ENCODE measurements at regions not wholly inside any gene's neighbourhood (a gene's known extent, or its start where the extent isn't known, plus 50 kb on each side); places are given as distances from the start of the nearest gene placed in this dataset.
A peak's percentile ranks its signal among the peaks of the same experiment; 100 is the strongest.

GRCh38 chr10:44028384-44029137, 356.3 kb downstream of the CXCL12 start:
- TF ChIP-seq, protein P1, sequence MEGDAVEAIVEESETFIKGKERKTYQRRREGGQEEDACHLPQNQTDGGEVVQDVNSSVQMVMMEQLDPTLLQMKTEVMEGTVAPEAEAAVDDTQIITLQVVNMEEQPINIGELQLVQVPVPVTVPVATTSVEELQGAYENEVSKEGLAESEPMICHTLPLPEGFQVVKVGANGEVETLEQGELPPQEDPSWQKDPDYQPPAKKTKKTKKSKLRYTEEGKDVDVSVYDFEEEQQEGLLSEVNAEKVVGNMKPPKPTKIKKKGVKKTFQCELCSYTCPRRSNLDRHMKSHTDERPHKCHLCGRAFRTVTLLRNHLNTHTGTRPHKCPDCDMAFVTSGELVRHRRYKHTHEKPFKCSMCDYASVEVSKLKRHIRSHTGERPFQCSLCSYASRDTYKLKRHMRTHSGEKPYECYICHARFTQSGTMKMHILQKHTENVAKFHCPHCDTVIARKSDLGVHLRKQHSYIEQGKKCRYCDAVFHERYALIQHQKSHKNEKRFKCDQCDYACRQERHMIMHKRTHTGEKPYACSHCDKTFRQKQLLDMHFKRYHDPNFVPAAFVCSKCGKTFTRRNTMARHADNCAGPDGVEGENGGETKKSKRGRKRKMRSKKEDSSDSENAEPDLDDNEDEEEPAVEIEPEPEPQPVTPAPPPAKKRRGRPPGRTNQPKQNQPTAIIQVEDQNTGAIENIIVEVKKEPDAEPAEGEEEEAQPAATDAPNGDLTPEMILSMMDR (IDR thresholded peaks at IDR 0.05; ENCODE audit: low read depth, low read length): no peak
- DNase-seq (ENCODE audit: low read depth in 2 of 2): no peak
- no peak overlapping the region for H3K4me3 ChIP-seq (replicated peaks in 1 of 2; ENCODE audit: low read depth in 2 of 2, low read length in 2 of 2)

- TF ChIP-seq, protein P1 (IDR thresholded peaks at IDR 0.05; ENCODE audit: low read depth, low read length): no peak
- H3K4me3 ChIP-seq (replicated peaks in 1 of 2; ENCODE audit: low read depth in 2 of 2, low read length in 2 of 2): no peak overlapping the region
- DNase-seq (ENCODE audit: low read depth in 2 of 2): no peak
Measured at GRCh38 chr10:44024356-44025116, 360.4 kb downstream of the CXCL12 start.

GRCh38 chr10:44023517-44023916, 361.4 kb downstream of the CXCL12 start:
- DNase-seq (ENCODE audit: low read depth in 2 of 2): no peak
- no peak overlapping the region for H3K4me3 ChIP-seq (replicated peaks in 1 of 2; ENCODE audit: low read depth in 2 of 2, low read length in 2 of 2)
- TF ChIP-seq, protein P1 (IDR thresholded peaks at IDR 0.05; ENCODE audit: low read depth, low read length): no peak

- no peak overlapping the region for H3K4me3 ChIP-seq (replicated peaks in 1 of 2; ENCODE audit: low read depth in 2 of 2, low read length in 2 of 2)
- no peak for DNase-seq (ENCODE audit: low read depth in 2 of 2)
- TF ChIP-seq, protein P1 (IDR thresholded peaks at IDR 0.05; ENCODE audit: low read depth, low read length): no peak
Measured at GRCh38 chr10:44022203-44022602, 362.7 kb downstream of the CXCL12 start.

DNA sequence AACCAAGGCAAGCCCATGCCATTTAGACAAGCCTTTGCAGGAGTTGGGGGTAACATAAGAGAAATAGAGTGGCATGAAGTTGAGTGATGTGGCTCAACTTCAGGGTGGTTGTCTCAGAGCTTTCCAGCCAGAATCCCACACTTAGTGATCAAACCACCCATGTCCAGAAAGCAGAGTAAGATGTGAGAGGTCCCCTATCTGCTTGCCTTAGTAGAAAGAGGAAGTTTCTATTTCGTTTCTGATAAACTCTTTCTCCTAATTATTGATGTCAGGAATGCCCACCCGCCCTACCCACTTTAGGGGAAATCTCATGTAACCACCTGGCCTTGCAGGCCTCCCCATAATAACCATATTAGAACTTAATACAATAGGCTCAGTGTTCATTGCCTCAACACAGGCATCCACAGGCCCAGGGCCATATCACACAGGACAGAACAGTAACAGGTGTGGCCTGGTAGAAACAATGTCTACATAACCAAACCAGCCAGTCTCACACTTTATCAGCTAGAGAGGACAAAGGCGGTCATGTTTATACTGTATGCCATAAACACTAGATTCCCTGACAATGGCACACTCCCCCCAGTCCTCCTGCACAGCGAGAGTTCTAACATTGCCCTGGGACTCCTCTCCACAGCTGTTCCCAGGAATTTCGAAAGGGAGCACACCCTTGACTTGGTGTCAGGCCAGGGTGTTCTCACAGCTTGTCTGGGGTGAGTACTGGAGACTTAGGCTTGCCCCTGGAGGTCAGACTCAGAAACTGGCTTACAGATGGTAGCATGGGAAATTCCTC, 364.4 kb downstream of the CXCL12 start:
- H3K4me3 ChIP-seq (replicated peaks in 1 of 2; ENCODE audit: low read depth in 2 of 2, low read length in 2 of 2): no peak overlapping the region
- TF ChIP-seq, protein P1 (IDR thresholded peaks at IDR 0.05; ENCODE audit: low read depth, low read length): no peak
- peak in 1 of 2 donors; percentile 17 for DNase-seq (ENCODE audit: low read depth in 2 of 2)

DNA sequence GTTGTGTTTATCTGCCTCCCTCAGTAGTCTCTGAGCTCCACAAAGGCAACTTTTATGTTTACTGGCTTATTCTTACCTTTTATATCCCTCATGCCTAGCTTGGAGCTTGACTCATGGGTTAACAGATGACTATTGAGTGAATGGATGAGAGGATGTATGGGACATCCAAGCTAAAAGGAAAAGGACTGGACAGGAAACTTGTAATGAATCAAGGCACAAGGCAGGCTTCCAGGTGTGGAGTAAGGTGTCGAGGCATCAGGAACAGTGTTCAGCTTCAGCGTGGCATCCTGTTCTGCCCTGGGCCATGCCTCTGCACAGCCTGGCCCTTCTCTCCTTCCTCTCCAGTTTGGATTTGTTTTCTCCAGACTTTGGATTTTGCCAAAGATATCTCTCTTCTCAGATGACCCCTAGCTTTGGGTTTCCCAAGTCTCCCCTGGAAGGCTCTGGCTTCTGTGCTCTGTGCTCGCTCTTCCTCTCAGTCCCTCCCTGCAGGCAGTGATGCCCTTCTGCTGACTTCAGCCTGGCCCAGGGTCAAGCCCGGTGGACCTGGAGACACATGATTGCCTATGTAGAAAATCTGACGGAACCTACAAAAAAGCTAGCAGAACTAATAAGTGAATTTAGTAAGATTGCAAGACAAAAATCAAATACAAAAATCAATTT, 367.3 kb downstream of the CXCL12 start:
- no peak for DNase-seq (ENCODE audit: low read depth in 2 of 2)
- H3K4me3 ChIP-seq (replicated peaks in 1 of 2; ENCODE audit: low read depth in 2 of 2, low read length in 2 of 2): no peak overlapping the region
- TF ChIP-seq, protein P1 (IDR thresholded peaks at IDR 0.05; ENCODE audit: low read depth, low read length): no peak

Measured in cardiac fibroblast (primary cell).